ENCODE measurements at regions not wholly inside any gene's neighbourhood (a gene's known extent, or its start where the extent isn't known, plus 50 kb on each side); places are given as distances from the start of the nearest gene placed in this dataset. TPM values are rescaled to one million over a fixed set of nuclear protein-coding genes. Genes with fewer than 3 reads are reported as not detected.

- no peak overlapping the region for H3K4me3 ChIP-seq (ENCODE audit: low read depth, low read length)
- no peak for DNase-seq (ENCODE audit: low read depth)
- no peak for TF ChIP-seq CTCF (IDR thresholded peaks at IDR 0.05; ENCODE audit: insufficient read depth, low read depth, low read length)
These were observed 136.7 kb downstream of the ZDHHC20 start for GRCh38 chr13:21322327-21322965.

Small RNAs in the stretch of these regions (small RNA-seq; reads per million reads assigned to genes)
- gene AL158032.2: not detected

All from fibroblast of villous mesenchyme (primary cell).